ENCODE measurements at regions not wholly inside any gene's neighbourhood (a gene's known extent, or its start where the extent isn't known, plus 50 kb on each side); places are given as distances from the start of the nearest gene placed in this dataset.

GRCh38 chr1:163706915-163707314 lies 385.2 kb downstream of the NUF2 start:
- no peak for TF ChIP-seq CTCF (IDR thresholded peaks at IDR 0.05)
- Histone ChIP-seq H3K36me3 (ENCODE audit: insufficient read depth, low read length) (no peaks in the 10 kb centered on the region), H3K4me3 (ENCODE audit: low read length) (no peak overlapping the region), H3K4me1 (ENCODE audit: insufficient read depth, low read length) (no peaks in the 10 kb centered on the region), H3K27ac (ENCODE audit: low read depth in 1 of 2, low read length in 2 of 2) (no peak overlapping the region), H3K9me3 (ENCODE audit: control insufficient read depth in 1 of 2, insufficient read depth in 1 of 2, low read length in 2 of 2) (peaks cover 0 to 3% of the 10 kb centered on the region in 2 experiments), H3K27me3 (ENCODE audit: control insufficient read depth in 1 of 2, insufficient read depth in 2 of 2, low read length in 2 of 2) (no peaks in the 10 kb centered on the region)
- Mint-ChIP-seq H3K9me3 (peaks cover 7% of the 10 kb centered on the region), H3K27me3 (no peaks in the 10 kb centered on the region), H3K4me3 (no peak overlapping the region), H3K36me3 (ENCODE audit: low read depth) (no peaks in the 10 kb centered on the region), H3K27ac (no peak overlapping the region), H3K4me1 (ENCODE audit: low read depth) (no peaks in the 10 kb centered on the region)
- ATAC-seq (ENCODE audit: poor library complexity), result no peak
- ChIA-PET CTCF (no interaction called here), POLR2A (no interaction called here)
- intact Hi-C loops (cut with DNase I, micrococcal nuclease), result no loop called here
- DNase-seq, result no peak

DNA sequence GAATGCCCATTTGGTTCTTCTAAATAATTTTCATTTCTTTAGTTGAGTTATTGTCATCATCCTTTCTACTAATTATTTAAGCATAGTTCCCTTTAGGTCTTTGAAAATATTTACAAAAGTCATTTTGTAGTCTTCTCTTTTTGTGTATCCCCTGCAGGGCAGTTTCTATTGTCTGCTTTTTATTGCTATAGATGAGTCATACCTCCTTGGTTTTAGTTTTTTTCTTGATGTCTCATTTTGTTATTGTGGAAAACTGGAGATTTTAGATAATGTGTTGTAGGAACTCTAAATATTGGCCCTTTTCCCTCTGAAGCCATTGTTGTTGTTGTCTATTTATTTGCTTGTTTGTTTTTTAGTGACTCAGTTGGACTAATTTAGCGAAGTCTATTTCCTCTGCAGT lies 387.9 kb downstream of the NUF2 start:
- intact Hi-C loops (cut with DNase I, micrococcal nuclease), result no loop called here
- Mint-ChIP-seq H3K9me3 (peaks cover 9% of the 10 kb centered on the region), H3K36me3 (ENCODE audit: low read depth) (no peaks in the 10 kb centered on the region), H3K27me3 (no peaks in the 10 kb centered on the region), H3K4me1 (ENCODE audit: low read depth) (no peaks in the 10 kb centered on the region), H3K4me3 (no peak overlapping the region), H3K27ac (no peak overlapping the region)
- ChIA-PET POLR2A (no interaction called here), CTCF (no interaction called here)
- H3K4me1 ChIP-seq (ENCODE audit: insufficient read depth, low read length), result no peaks in the 10 kb centered on the region
- no peaks in the 10 kb centered on the region for H3K36me3 ChIP-seq (ENCODE audit: insufficient read depth, low read length)
- ATAC-seq (ENCODE audit: poor library complexity) (no peak), DNase-seq (no peak)
- no peak for TF ChIP-seq CTCF (IDR thresholded peaks at IDR 0.05)
- H3K27ac ChIP-seq (ENCODE audit: low read depth in 1 of 2, low read length in 2 of 2), result no peak overlapping the region
- no peaks in the 10 kb centered on the region for H3K27me3 ChIP-seq (ENCODE audit: control insufficient read depth in 1 of 2, insufficient read depth in 2 of 2, low read length in 2 of 2)
- peaks cover 0 to 3% of the 10 kb centered on the region in 2 experiments for H3K9me3 ChIP-seq (ENCODE audit: control insufficient read depth in 1 of 2, insufficient read depth in 1 of 2, low read length in 2 of 2)
- no peak overlapping the region for H3K4me3 ChIP-seq (ENCODE audit: low read length)

DNA sequence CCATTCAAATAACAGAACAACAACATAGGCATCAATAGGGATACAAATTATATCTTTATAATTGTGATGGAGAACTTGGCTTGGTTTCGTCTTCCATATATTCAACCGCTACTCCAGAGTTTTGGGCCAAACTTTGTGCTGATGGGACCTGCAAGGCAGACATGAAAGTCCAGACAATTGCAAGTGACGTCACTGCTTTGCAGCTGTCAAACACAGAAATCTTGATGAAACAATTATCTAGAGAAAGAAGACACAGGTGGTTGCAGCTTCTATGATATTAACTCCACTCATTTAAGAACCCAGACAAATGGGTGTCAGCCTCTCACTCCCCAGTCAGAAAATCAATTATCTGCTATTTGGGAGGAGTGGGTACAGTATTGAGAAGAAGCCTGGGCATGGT lies 390.6 kb downstream of the NUF2 start:
- no peak overlapping the region for H3K27ac ChIP-seq (ENCODE audit: low read depth in 1 of 2, low read length in 2 of 2)
- CTCF ChIA-PET, result no interaction called here
- ATAC-seq (ENCODE audit: poor library complexity), result no peak

More for the DNA sequence above, 390.6 kb downstream of the NUF2 start:
- no peak for DNase-seq
- H3K9me3 ChIP-seq (ENCODE audit: control insufficient read depth in 1 of 2, insufficient read depth in 1 of 2, low read length in 2 of 2), result no peaks in the 10 kb centered on the region
- H3K4me3 Mint-ChIP-seq, result no peak overlapping the region
- no peaks in the 10 kb centered on the region for H3K4me1 Mint-ChIP-seq (ENCODE audit: low read depth)
- no peaks in the 10 kb centered on the region for H3K4me1 ChIP-seq (ENCODE audit: insufficient read depth, low read length)
- H3K27me3 Mint-ChIP-seq, result no peaks in the 10 kb centered on the region
- H3K9me3 Mint-ChIP-seq, result peaks cover 6% of the 10 kb centered on the region
- POLR2A ChIA-PET, result no interaction called here
- H3K4me3 ChIP-seq (ENCODE audit: low read length), result no peak overlapping the region
- TF ChIP-seq CTCF (IDR thresholded peaks at IDR 0.05), result no peak
- no peaks in the 10 kb centered on the region for H3K27me3 ChIP-seq (ENCODE audit: control insufficient read depth in 1 of 2, insufficient read depth in 2 of 2, low read length in 2 of 2)
- H3K36me3 Mint-ChIP-seq (ENCODE audit: low read depth), result no peaks in the 10 kb centered on the region
- no peak overlapping the region for H3K27ac Mint-ChIP-seq
- no peaks in the 10 kb centered on the region for H3K36me3 ChIP-seq (ENCODE audit: insufficient read depth, low read length)
- intact Hi-C loops (cut with DNase I, micrococcal nuclease), result no loop called here
